NB4 (cell line): ENCODE measurements at regions not wholly inside any gene's neighbourhood (a gene's known extent, or its start where the extent isn't known, plus 50 kb on each side); places are given as distances from the start of the nearest gene placed in this dataset.

Experiments
- TF ChIP-seq, protein P1 (sequence below): IDR thresholded peaks from one replicate; pipeline ENCODE4 v1.5.1; 2012; ENCODE audit warnings: low read depth, low read length
- TF ChIP-seq, protein P2 (sequence below): IDR thresholded peaks from 2 replicates; pipeline ENCODE4 v1.6.1; 2011; ENCODE audit warnings: low read depth, low read length

DNA sequence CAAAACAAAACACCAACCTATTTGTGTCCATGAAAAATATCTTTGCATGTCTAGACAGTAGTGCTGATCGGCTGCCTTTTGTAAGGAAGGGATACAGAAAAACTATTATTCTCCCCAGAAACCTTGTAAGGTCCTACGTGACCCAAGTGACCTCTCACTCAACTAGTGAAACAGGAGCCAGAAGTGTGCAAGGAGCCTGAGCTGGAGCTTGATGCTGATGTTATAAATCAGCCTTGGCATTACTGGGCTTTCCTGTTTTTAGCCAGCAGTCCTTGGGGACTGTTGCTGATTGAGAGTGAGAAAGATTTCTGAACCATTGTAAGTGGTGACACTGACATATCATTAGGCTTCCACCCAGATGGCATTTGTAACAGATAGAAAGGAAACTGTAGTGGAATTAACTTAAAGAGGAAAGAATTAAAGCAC is 100.8 kb upstream of the LIMCH1 start:
- TF ChIP-seq, protein P1, sequence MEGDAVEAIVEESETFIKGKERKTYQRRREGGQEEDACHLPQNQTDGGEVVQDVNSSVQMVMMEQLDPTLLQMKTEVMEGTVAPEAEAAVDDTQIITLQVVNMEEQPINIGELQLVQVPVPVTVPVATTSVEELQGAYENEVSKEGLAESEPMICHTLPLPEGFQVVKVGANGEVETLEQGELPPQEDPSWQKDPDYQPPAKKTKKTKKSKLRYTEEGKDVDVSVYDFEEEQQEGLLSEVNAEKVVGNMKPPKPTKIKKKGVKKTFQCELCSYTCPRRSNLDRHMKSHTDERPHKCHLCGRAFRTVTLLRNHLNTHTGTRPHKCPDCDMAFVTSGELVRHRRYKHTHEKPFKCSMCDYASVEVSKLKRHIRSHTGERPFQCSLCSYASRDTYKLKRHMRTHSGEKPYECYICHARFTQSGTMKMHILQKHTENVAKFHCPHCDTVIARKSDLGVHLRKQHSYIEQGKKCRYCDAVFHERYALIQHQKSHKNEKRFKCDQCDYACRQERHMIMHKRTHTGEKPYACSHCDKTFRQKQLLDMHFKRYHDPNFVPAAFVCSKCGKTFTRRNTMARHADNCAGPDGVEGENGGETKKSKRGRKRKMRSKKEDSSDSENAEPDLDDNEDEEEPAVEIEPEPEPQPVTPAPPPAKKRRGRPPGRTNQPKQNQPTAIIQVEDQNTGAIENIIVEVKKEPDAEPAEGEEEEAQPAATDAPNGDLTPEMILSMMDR: no peak
- TF ChIP-seq, protein P2, sequence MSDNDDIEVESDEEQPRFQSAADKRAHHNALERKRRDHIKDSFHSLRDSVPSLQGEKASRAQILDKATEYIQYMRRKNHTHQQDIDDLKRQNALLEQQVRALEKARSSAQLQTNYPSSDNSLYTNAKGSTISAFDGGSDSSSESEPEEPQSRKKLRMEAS: no peak
